Right renal pelvis (tissue), 4 donors: ENCODE measurements at regions not wholly inside any gene's neighbourhood (a gene's known extent, or its start where the extent isn't known, plus 50 kb on each side); places are given as distances from the start of the nearest gene placed in this dataset.
"Not testable (repeated sequence)": the region's sequence is repeated elsewhere in the genome, so short reads cannot be mapped to it uniquely, and the experiment has no call there.

Source experiments
- DNase-seq, 4 donors: peaks; one replicate each; pipeline ENCODE4 v3.0.0-alpha.2; 2013; ENCODE audit warnings: low read depth in 4 of 4, low spot score in 3 of 4, missing footprints in 1 of 4

DNA sequence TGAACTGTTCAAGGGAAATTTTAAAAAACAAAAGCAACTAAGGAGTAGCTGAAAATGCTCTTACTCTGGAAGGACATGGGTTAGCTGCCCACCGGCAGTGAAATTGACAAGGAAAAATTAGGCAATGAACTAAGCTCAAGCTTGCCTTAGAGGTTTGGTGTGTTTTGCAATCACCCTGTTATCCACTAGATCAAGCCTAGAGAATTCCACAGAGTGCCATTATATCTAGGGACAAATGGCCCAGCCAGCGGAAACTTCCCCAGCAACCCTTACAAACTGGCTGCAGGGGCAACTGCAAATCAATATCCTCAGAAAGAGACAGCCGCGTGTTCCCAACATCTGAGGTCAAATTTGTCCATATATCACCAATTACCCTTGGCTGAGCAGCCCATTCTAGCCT is 258.2 kb downstream of the SP3 start:
- no peak for DNase-seq

- peak in 3 of 4 donors; percentile 15 to 33 (median 25) for DNase-seq
Observed at GRCh38 chr2:173708806-173709205, 256.4 kb downstream of the SP3 start.

DNA sequence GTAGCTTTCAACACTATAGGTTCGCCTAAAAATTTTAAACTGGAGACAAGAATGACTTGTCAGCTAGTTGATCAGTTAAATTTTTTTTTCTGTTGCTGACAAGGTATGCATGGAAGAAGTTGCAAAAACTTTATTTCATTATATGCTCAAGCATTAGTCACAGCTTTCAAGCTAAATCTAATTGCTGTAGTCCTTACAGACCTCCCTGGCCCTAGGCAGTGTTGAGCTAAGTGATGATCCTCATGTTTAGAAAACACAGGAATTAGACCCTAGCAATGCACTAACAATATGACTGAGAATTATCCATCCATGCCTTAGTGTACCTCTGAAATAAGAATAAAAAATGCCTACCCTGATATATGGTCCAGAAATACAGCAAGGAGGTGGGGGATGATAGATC is 253.4 kb downstream of the SP3 start:
- DNase-seq, result no peak

GRCh38 chr2:173713904-173714555 is 251.1 kb downstream of the SP3 start:
- DNase-seq, result no peak

DNA sequence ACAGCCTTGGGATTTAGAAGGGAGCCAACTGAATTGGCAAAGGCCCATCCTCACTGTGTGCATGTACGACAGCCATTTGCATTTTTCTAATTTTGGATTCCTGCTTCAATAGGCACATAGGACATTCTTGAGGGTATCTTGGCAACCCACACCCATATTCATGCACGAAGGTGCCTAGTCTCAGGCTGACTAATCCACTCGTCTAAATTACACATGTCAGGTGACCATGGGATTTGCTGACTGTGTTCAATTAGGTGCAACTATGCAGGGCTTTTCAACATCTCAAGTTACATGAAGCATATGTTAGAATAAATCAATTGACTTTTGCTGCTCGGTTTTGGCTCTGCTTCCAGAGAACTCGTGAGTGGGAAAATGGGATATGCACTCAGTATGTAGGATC is 249.7 kb downstream of the SP3 start:
- DNase-seq, result no peak

DNA sequence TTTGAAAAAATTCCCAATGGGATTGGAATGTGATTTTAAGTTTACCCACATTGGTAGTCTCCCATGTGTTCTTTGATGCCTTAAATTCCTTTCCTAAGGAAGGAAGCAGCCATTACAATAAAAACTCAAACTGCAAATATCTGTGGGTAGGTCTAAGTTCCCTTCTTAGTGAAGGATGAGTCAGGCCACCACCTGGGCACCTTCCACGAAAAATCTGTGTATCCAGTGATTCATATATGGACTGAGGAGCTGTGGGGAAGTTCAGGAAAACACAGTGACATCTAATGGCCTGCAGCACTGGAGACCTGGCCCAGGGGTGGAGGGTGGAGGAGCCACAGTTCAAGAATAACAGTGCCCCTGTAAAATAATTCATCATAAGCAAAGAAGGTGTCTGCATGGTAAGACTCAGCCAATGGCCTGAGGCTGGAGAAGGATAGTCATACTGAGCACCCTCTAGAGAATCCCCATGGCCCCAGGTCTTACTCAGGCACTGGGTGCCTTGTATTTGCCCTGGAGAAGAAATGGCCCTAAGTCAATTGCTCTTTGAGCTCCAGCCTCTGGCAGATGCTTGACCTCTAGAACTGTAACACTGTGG is 248.6 kb downstream of the SP3 start:
- no peak for DNase-seq

GRCh38 chr2:173719471-173719870 is 245.7 kb downstream of the SP3 start:
- no peak for DNase-seq

DNA sequence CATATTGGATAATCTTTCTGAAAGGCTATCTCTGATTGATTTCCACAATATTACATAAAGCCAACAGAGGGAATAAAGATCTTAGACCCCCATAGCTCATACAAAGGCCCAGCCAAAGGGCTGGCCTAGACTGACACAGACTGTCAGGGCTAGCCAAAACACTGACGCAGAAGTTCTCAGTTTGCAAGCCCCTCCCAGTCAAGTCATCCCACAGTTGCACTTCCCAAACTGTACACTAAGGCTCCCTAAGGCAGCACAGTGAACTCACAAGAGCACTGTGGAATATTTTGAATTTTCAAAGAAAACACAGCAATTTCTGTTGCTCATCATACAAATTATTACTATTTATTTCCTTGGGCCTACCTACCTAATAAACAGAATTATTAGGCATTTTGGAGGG is 244.9 kb downstream of the SP3 start:
- no peak for DNase-seq

GRCh38 chr2:173734797-173735196 is 230.4 kb downstream of the SP3 start:
- DNase-seq, result no peak

GRCh38 chr2:173737954-173738575 is 227.1 kb downstream of the SP3 start:
- DNase-seq, result not testable (repeated sequence)

DNA sequence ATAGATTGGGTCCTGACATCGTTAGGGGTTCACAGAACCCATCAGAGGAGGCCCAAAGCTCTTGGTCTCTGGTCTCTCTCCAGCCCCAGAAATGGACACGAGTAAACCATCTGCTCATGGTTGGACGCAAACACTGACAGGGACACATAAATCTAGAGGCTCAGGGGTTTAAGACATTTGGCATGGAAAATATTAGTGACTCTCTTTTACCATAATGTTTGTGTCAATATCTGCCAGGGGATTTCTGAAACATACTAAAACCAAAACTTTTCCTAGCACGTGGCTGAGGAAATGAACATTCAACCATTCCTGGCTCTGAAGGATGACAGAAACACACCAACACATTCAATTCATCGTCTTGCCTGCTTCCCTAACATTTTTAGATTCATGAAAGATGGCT is 226.2 kb downstream of the SP3 start:
- DNase-seq, result no peak

DNA sequence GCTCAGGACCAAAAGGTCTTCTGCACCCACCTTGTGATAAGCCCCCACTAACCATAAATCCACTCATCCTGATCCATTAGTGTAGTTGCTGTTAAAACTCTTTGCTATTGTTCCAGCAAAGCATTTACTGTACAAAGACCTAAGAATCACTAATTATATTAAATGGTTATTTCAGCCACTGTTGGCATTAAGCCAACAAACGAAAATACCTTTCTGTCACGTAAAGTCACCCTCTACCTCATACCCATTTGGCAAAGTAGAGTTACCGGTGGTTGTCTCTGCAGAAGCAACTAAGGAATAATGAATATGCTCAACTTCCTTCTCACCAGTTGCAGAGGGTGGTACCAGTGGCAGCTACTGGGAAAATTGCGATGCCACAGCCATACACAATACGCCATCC is 224.5 kb downstream of the SP3 start:
- DNase-seq, result no peak

GRCh38 chr2:173741759-173742158 is 223.4 kb downstream of the SP3 start:
- no peak for DNase-seq

GRCh38 chr2:173747035-173747434 is 218.1 kb downstream of the SP3 start:
- no peak for DNase-seq

DNA sequence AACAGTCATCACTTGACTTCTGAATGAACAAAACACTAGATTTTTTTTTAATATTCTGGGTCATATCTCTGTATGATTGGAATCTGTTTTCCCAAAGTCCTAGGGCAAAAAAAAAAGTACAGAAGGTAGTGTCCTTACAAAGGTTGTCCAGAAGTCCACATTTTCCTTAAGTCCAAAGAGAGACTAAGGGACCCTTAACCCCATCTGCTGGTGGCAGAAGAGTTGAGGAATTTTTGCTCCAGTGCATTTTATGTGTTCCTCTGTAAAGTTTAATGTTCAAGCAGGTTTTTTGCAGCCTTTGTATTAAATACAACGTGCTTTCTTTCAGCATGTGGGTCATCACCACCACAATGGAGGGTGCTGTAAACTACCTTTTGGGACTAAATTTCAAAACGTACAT is 215.9 kb downstream of the SP3 start:
- DNase-seq, result peak in 3 of 4 donors; percentile 27 to 31 (median 28)

DNA sequence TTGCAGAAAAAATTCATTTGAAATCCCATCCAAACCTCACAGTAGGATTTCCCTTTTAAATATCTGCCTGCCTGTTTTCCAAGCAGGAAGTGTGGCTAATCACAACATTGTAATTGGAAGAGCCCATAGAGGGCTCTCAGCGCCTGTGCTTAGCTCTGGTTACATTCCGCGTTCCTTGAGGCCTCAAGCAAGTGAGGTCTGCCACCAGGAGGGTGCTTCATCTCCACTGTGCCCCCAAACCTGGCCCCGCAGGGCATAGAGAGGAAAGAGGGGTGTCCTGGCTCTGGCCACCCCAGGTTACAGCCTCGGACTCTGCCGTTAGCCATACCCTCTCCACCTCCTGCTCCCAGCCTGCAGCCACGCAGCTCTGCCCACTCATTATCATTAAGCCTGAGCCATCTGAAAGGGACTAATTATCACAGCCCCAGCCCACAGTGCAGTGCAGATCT is 214.8 kb downstream of the SP3 start:
- DNase-seq, result peak in 3 of 4 donors; percentile 20 to 44 (median 22)

- no peak for DNase-seq
Observed at GRCh38 chr2:173750831-173751230, 214.3 kb downstream of the SP3 start.

GRCh38 chr2:173751245-173751975 is 213.8 kb downstream of the SP3 start:
- no peak for DNase-seq

DNA sequence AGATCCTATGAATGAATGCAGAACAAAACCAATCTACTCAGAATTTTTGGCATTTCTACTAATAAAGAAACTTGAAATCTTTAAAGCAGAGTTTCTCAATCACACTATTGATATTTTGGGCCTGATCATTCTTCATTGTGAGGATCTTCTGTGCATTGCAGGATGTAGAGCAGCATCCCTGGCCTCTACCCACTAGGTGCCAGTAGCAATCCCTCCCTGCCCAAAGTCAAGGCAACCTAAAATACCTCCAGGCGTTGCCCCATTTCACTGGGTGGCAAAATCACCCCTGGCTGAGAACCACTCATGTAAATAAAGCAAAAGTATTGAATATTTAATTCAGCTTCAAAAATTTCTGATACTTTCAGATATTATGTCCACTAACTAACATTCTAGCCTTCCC is 213.0 kb downstream of the SP3 start:
- no peak for DNase-seq

DNA sequence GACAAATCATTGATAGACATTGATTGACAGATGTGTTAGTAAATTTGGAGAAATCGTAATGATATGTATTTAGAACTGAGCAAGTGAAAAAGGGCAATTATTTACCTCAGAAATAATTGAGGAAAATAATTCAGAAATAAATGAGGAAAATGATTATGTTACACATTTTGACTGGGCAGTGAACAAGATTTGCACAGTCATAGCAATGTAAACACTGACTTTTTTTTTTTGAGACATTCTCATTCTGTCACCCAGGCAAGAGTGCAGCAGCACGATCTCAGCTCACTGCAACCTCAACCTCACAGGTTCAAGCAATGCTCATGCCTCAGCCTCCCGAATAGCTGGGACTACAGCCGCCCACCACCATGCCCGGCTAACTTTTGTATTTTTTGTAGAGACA is 211.7 kb downstream of the SP3 start:
- no peak for DNase-seq

GRCh38 chr2:173754165-173754564 is 211.0 kb downstream of the SP3 start:
- DNase-seq, result no peak

DNA sequence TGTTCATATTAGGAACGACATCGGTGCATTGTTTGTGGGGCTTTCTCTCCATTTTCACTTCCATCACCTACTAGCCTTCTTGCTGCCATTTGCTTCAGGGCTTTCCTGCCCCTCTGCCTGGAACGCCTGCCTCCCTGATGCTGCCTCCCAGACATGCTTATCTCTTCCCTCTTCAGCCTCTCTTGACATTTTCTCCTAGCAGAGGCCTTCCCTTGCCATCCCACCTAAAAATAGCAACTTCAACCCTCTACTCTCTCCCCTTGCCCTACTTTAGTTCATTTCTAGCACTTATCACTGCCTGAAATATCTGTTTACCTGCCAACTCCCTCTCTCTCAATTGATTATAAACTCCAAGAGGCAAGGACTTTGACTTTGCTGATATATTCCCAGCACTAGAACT is 210.3 kb downstream of the SP3 start:
- no peak for DNase-seq
